ENCODE measurements at regions not wholly inside any gene's neighbourhood (a gene's known extent, or its start where the extent isn't known, plus 50 kb on each side); places are given as distances from the start of the nearest gene placed in this dataset.
A peak's percentile ranks its signal among the peaks of the same experiment; 100 is the strongest.

GRCh38 chr6:43876602-43877001, 106.6 kb downstream of the VEGFA start:
- Histone ChIP-seq H3K9me3 (no peaks in the 10 kb centered on the region), H3K4me3 (no peak overlapping the region), H3K4me1 (peaks cover 8 to 13% (median 12%) of the 10 kb centered on the region in 3 donors), H3K27me3 (no peaks in the 10 kb centered on the region), H3K36me3 (no peaks in the 10 kb centered on the region), H3K27ac (no peak overlapping the region)
- ATAC-seq (no peak), FAIRE-seq (no peak), DNase-seq (no peak)
- intact Hi-C loops (cut with DNase I), result no loop called here
- TF ChIP-seq CTCF (IDR thresholded peaks at IDR 0.05), result no peak
- 85 to 87% methylated on average over 4 of the region's 4 CpGs for WGBS, 2 donors

GRCh38 chr6:43875849-43876572, 106.0 kb downstream of the VEGFA start:
- FAIRE-seq (no peak), DNase-seq (peak in 1 of 6 donors; percentile 45), ATAC-seq (no peak)
- intact Hi-C loops (cut with DNase I), result no loop called here
- TF ChIP-seq CTCF (IDR thresholded peaks at IDR 0.05), result no peak
- H3K36me3 ChIP-seq, result no peaks in the 10 kb centered on the region
- no peak overlapping the region for H3K27ac ChIP-seq
- no peaks in the 10 kb centered on the region for H3K27me3 ChIP-seq
- no peaks in the 10 kb centered on the region for H3K9me3 ChIP-seq
- 86 to 87% methylated on average over 14 of the region's 14 CpGs for WGBS, 2 donors
- H3K4me1 ChIP-seq, result peaks cover 8 to 13% (median 12%) of the 10 kb centered on the region in 3 donors
- H3K4me3 ChIP-seq, result no peak overlapping the region

- TF ChIP-seq CTCF (IDR thresholded peaks at IDR 0.05), result no peak
- no peak overlapping the region for H3K4me3 ChIP-seq
- intact Hi-C loops (cut with DNase I), result no loop called here
- H3K36me3 ChIP-seq, result no peaks in the 10 kb centered on the region
- FAIRE-seq (no peak), ATAC-seq (no peak), DNase-seq (peak in 1 of 6 donors; percentile 43)
- 88 to 90% methylated on average over 4 of the region's 4 CpGs for WGBS, 2 donors
- H3K27ac ChIP-seq, result peak overlapping the region in 1 of 4 donors; percentile 31
- peaks cover 8 to 13% (median 12%) of the 10 kb centered on the region in 3 donors for H3K4me1 ChIP-seq
- no peaks in the 10 kb centered on the region for H3K9me3 ChIP-seq
- no peaks in the 10 kb centered on the region for H3K27me3 ChIP-seq
Measured at GRCh38 chr6:43874814-43875590, 105.0 kb downstream of the VEGFA start.

GRCh38 chr6:43873806-43874714, 104.0 kb downstream of the VEGFA start:
- Histone ChIP-seq H3K4me1 (peaks cover 8 to 13% (median 12%) of the 10 kb centered on the region in 3 donors), H3K4me3 (no peak overlapping the region), H3K9me3 (no peaks in the 10 kb centered on the region), H3K27ac (peak overlapping the region in 2 of 4 donors; percentile 6 to 31), H3K27me3 (no peaks in the 10 kb centered on the region), H3K36me3 (no peaks in the 10 kb centered on the region)
- ATAC-seq, result peak; percentile 65 to 93 (median 82)
- DNase-seq, result peak in 4 of 6 donors; percentile 34 to 70 (median 52)
- FAIRE-seq, result no peak
- intact Hi-C loops (cut with DNase I), result no loop called here
- no peak for TF ChIP-seq CTCF (IDR thresholded peaks at IDR 0.05)
- 41 to 44% methylated on average over 3 of the region's 3 CpGs for WGBS, 2 donors

All from pancreas (tissue), 10 donors.